ENCODE measurements at regions not wholly inside any gene's neighbourhood (a gene's known extent, or its start where the extent isn't known, plus 50 kb on each side); places are given as distances from the start of the nearest gene placed in this dataset.
A peak's percentile ranks its signal among the peaks of the same experiment; 100 is the strongest.

DNA sequence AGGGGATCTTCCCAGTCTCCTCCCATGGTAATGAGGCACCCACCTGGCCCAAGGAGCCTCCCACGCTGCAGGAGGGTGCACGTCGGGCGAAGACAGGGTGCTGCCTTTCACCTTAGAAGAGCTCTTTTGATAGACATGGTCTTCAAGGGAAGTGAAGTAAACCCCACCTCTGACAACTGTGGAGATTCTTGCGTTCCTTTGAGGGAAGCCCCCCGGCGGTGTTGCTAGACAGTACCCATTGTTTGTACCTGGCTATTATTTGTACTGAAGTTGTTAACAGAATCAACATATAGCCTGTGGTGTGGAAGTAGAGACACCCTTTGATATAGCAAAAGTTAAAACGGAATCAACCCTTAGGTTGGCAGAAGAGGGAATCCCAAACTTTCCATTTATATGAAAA, 648.0 kb downstream of the GALR1 start:
- Histone ChIP-seq H3K4me3 (ENCODE audit: low read depth in 1 of 5, low read length in 5 of 5) (no peak overlapping the region), H3K9ac (ENCODE audit: low read length in 5 of 5) (no peak overlapping the region), H3K27me3 (ENCODE audit: control insufficient read depth in 5 of 5, insufficient read depth in 4 of 5, low read length in 5 of 5) (peaks cover 0 to 16% (median 2%) of the 10 kb centered on the region in 5 donors), H3K27ac (ENCODE audit: low read depth, low read length) (no peak overlapping the region), H3K9me3 (ENCODE audit: control insufficient read depth in 5 of 5, low read length in 5 of 5) (no peaks in the 10 kb centered on the region), H3K36me3 (ENCODE audit: control insufficient read depth in 5 of 5, insufficient read depth in 5 of 5, low read length in 5 of 5) (no peaks in the 10 kb centered on the region), H3K4me1 (ENCODE audit: control insufficient read depth in 5 of 5, insufficient read depth in 5 of 5, low read length in 5 of 5) (peaks cover 0 to 10% (median 9%) of the 10 kb centered on the region in 5 donors)

- Histone ChIP-seq H3K9me3 (ENCODE audit: control insufficient read depth in 5 of 5, low read length in 5 of 5) (no peaks in the 10 kb centered on the region), H3K27me3 (ENCODE audit: control insufficient read depth in 5 of 5, insufficient read depth in 4 of 5, low read length in 5 of 5) (peaks cover 0 to 14% (median 0%) of the 10 kb centered on the region in 5 donors), H3K4me1 (ENCODE audit: control insufficient read depth in 5 of 5, insufficient read depth in 5 of 5, low read length in 5 of 5) (peaks cover 0 to 10% (median 9%) of the 10 kb centered on the region in 5 donors), H3K9ac (ENCODE audit: low read length in 5 of 5) (peak overlapping the region in 1 of 5 donors; percentile 44), H3K4me3 (ENCODE audit: low read depth in 1 of 5, low read length in 5 of 5) (peak overlapping the region in 4 of 5 donors; percentile 55 to 70 (median 58)), H3K27ac (ENCODE audit: low read depth, low read length) (no peak overlapping the region), H3K36me3 (ENCODE audit: control insufficient read depth in 5 of 5, insufficient read depth in 5 of 5, low read length in 5 of 5) (no peaks in the 10 kb centered on the region)
Measured at GRCh38 chr18:77899972-77900754, 650.5 kb downstream of the GALR1 start.

GRCh38 chr18:77905011-77905410, 655.4 kb downstream of the GALR1 start:
- no peak overlapping the region for H3K9ac ChIP-seq (ENCODE audit: low read length in 5 of 5)
- peaks cover 0 to 4% (median 4%) of the 10 kb centered on the region in 5 donors for H3K4me1 ChIP-seq (ENCODE audit: control insufficient read depth in 5 of 5, insufficient read depth in 5 of 5, low read length in 5 of 5)
- H3K36me3 ChIP-seq (ENCODE audit: control insufficient read depth in 5 of 5, insufficient read depth in 5 of 5, low read length in 5 of 5), result no peaks in the 10 kb centered on the region
- H3K4me3 ChIP-seq (ENCODE audit: low read depth in 1 of 5, low read length in 5 of 5), result no peak overlapping the region
- H3K9me3 ChIP-seq (ENCODE audit: control insufficient read depth in 5 of 5, low read length in 5 of 5), result no peaks in the 10 kb centered on the region
- peaks cover 0 to 4% (median 0%) of the 10 kb centered on the region in 5 donors for H3K27me3 ChIP-seq (ENCODE audit: control insufficient read depth in 5 of 5, insufficient read depth in 4 of 5, low read length in 5 of 5)
- no peak overlapping the region for H3K27ac ChIP-seq (ENCODE audit: low read depth, low read length)

- no peaks in the 10 kb centered on the region for H3K9me3 ChIP-seq (ENCODE audit: control insufficient read depth in 5 of 5, low read length in 5 of 5)
- no peak overlapping the region for H3K9ac ChIP-seq (ENCODE audit: low read length in 5 of 5)
- H3K27ac ChIP-seq (ENCODE audit: low read depth, low read length), result no peak overlapping the region
- H3K36me3 ChIP-seq (ENCODE audit: control insufficient read depth in 5 of 5, insufficient read depth in 5 of 5, low read length in 5 of 5), result no peaks in the 10 kb centered on the region
- H3K27me3 ChIP-seq (ENCODE audit: control insufficient read depth in 5 of 5, insufficient read depth in 4 of 5, low read length in 5 of 5), result peaks cover 0 to 4% (median 0%) of the 10 kb centered on the region in 5 donors
- peaks cover 0 to under 1% (median under 1%) of the 10 kb centered on the region in 5 donors for H3K4me1 ChIP-seq (ENCODE audit: control insufficient read depth in 5 of 5, insufficient read depth in 5 of 5, low read length in 5 of 5)
- H3K4me3 ChIP-seq (ENCODE audit: low read depth in 1 of 5, low read length in 5 of 5), result no peak overlapping the region
Measured at GRCh38 chr18:77905449-77906055, 655.9 kb downstream of the GALR1 start.

DNA sequence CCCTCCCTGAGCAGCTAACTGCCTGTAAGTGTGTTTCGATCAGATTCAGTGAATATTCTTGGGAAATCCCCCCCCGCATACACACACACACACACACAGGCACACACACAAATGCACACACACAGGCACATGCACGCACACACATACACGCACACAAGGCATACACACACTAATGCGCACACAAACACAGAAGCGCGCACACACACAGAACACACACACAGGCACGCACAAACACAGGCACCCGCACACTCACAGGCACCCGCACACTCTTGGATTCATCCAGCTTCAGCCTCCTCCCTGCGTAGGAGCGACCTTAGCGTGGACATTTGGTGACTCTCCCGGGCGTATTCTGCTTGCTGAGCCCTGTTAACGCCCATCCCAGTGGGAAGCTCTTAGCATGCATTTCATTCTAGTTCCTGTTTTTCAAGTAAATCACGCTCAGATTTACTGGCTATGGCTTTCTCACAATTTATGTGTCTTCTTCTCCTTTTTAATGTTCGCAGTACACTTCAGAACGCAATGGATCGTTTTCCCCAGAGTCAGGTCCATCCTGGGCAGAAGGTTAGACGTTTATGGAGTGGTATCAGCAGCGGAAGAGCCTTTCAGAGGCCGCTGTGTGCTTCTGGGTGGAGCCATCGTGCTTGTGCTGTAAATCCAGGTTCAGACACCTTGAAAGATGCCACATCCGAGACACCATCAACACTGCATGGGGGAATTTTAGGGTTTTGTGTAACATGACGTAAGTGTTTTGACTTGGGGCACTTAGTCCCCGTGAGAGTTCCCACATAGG, 656.6 kb downstream of the GALR1 start:
- Histone ChIP-seq H3K4me3 (ENCODE audit: low read depth in 1 of 5, low read length in 5 of 5) (no peak overlapping the region), H3K27me3 (ENCODE audit: control insufficient read depth in 5 of 5, insufficient read depth in 4 of 5, low read length in 5 of 5) (peaks cover 0 to 5% (median 3%) of the 10 kb centered on the region in 5 donors), H3K4me1 (ENCODE audit: control insufficient read depth in 5 of 5, insufficient read depth in 5 of 5, low read length in 5 of 5) (no peaks in the 10 kb centered on the region), H3K36me3 (ENCODE audit: control insufficient read depth in 5 of 5, insufficient read depth in 5 of 5, low read length in 5 of 5) (no peaks in the 10 kb centered on the region), H3K9me3 (ENCODE audit: control insufficient read depth in 5 of 5, low read length in 5 of 5) (no peaks in the 10 kb centered on the region), H3K27ac (ENCODE audit: low read depth, low read length) (no peak overlapping the region), H3K9ac (ENCODE audit: low read length in 5 of 5) (no peak overlapping the region)

DNA sequence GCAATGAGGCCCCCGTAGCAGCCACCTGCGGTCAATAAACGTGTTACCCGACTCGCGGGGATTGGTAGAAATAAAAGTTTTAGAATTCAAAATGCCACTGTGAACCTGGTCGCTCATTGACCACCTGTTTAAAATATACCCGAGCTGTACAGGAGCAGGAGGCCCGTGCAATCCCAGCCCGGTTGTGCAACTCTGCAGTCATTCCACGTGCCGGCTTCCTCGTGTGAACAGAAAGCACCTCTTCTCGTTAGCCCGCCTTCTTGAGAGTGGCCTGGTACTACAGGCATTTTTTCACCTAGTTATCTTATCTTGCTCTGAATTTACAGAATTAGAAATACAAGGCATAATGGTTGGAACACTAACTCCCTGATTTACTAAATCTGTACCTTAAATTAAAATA, 660.7 kb downstream of the GALR1 start:
- Histone ChIP-seq H3K27me3 (ENCODE audit: control insufficient read depth in 5 of 5, insufficient read depth in 4 of 5, low read length in 5 of 5) (peaks cover 5 to 13% (median 8%) of the 10 kb centered on the region in 5 donors), H3K36me3 (ENCODE audit: control insufficient read depth in 5 of 5, insufficient read depth in 5 of 5, low read length in 5 of 5) (no peaks in the 10 kb centered on the region), H3K9me3 (ENCODE audit: control insufficient read depth in 5 of 5, low read length in 5 of 5) (no peaks in the 10 kb centered on the region), H3K9ac (ENCODE audit: low read length in 5 of 5) (no peak overlapping the region), H3K27ac (ENCODE audit: low read depth, low read length) (no peak overlapping the region), H3K4me3 (ENCODE audit: low read depth in 1 of 5, low read length in 5 of 5) (no peak overlapping the region), H3K4me1 (ENCODE audit: control insufficient read depth in 5 of 5, insufficient read depth in 5 of 5, low read length in 5 of 5) (no peaks in the 10 kb centered on the region)

- H3K9me3 ChIP-seq (ENCODE audit: control insufficient read depth in 5 of 5, low read length in 5 of 5), result no peaks in the 10 kb centered on the region
- no peaks in the 10 kb centered on the region for H3K4me1 ChIP-seq (ENCODE audit: control insufficient read depth in 5 of 5, insufficient read depth in 5 of 5, low read length in 5 of 5)
- no peak overlapping the region for H3K4me3 ChIP-seq (ENCODE audit: low read depth in 1 of 5, low read length in 5 of 5)
- peaks cover 5 to 13% (median 5%) of the 10 kb centered on the region in 5 donors for H3K27me3 ChIP-seq (ENCODE audit: control insufficient read depth in 5 of 5, insufficient read depth in 4 of 5, low read length in 5 of 5)
- no peak overlapping the region for H3K27ac ChIP-seq (ENCODE audit: low read depth, low read length)
- no peak overlapping the region for H3K9ac ChIP-seq (ENCODE audit: low read length in 5 of 5)
- no peaks in the 10 kb centered on the region for H3K36me3 ChIP-seq (ENCODE audit: control insufficient read depth in 5 of 5, insufficient read depth in 5 of 5, low read length in 5 of 5)
Measured at GRCh38 chr18:77911971-77912605, 662.4 kb downstream of the GALR1 start.

DNA sequence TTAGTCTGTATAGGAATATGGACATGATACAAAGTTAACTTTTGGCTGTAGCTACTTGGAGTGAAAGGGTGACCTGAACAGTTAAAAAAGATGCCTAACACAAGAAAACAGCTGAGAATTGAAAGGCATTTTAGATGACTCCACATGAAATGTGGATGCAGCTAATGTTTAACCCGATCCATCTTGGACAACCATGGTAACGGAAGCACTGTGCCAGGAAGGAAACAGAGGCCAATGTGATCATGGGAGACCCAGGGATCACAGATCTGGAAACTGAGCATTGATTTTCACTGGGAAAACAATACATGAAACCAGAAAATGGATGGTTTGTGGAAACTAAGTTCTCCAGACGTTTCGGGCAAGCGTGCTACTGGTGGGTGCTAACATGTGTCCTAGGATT, 669.1 kb downstream of the GALR1 start:
- no peaks in the 10 kb centered on the region for H3K36me3 ChIP-seq (ENCODE audit: control insufficient read depth in 5 of 5, insufficient read depth in 5 of 5, low read length in 5 of 5)
- H3K4me3 ChIP-seq (ENCODE audit: low read depth in 1 of 5, low read length in 5 of 5), result no peak overlapping the region
- H3K4me1 ChIP-seq (ENCODE audit: control insufficient read depth in 5 of 5, insufficient read depth in 5 of 5, low read length in 5 of 5), result no peaks in the 10 kb centered on the region
- H3K27me3 ChIP-seq (ENCODE audit: control insufficient read depth in 5 of 5, insufficient read depth in 4 of 5, low read length in 5 of 5), result peaks cover 0 to 5% (median 0%) of the 10 kb centered on the region in 5 donors
- H3K9ac ChIP-seq (ENCODE audit: low read length in 5 of 5), result no peak overlapping the region
- H3K9me3 ChIP-seq (ENCODE audit: control insufficient read depth in 5 of 5, low read length in 5 of 5), result no peaks in the 10 kb centered on the region
- no peak overlapping the region for H3K27ac ChIP-seq (ENCODE audit: low read depth, low read length)

GRCh38 chr18:77919923-77920322, 670.3 kb downstream of the GALR1 start:
- Histone ChIP-seq H3K27me3 (ENCODE audit: control insufficient read depth in 5 of 5, insufficient read depth in 4 of 5, low read length in 5 of 5) (no peaks in the 10 kb centered on the region), H3K27ac (ENCODE audit: low read depth, low read length) (no peak overlapping the region), H3K36me3 (ENCODE audit: control insufficient read depth in 5 of 5, insufficient read depth in 5 of 5, low read length in 5 of 5) (no peaks in the 10 kb centered on the region), H3K4me3 (ENCODE audit: low read depth in 1 of 5, low read length in 5 of 5) (no peak overlapping the region), H3K4me1 (ENCODE audit: control insufficient read depth in 5 of 5, insufficient read depth in 5 of 5, low read length in 5 of 5) (no peaks in the 10 kb centered on the region), H3K9ac (ENCODE audit: low read length in 5 of 5) (no peak overlapping the region), H3K9me3 (ENCODE audit: control insufficient read depth in 5 of 5, low read length in 5 of 5) (no peaks in the 10 kb centered on the region)
